ENCODE measurements at regions not wholly inside any gene's neighbourhood (a gene's known extent, or its start where the extent isn't known, plus 50 kb on each side); places are given as distances from the start of the nearest gene placed in this dataset.

GRCh38 chr16:66315210-66315825 lies 51.2 kb upstream of the CDH5 start:
- Histone ChIP-seq H3K36me3 (ENCODE audit: control insufficient read depth, insufficient read depth, low read length) (no peaks in the 10 kb centered on the region), H3K9me3 (ENCODE audit: control insufficient read depth, insufficient read depth, low read length) (no peaks in the 10 kb centered on the region), H3K27ac (ENCODE audit: low read depth, low read length) (no peak overlapping the region), H3K4me1 (ENCODE audit: control insufficient read depth, insufficient read depth, low read length) (peaks cover 22% of the 10 kb centered on the region), H3K27me3 (ENCODE audit: control insufficient read depth, insufficient read depth, low read length) (no peaks in the 10 kb centered on the region), H3K4me3 (ENCODE audit: low read depth, low read length) (no peak overlapping the region)
- peak in 5 of 6 donors; percentile 57 to 91 (median 64) for DNase-seq (ENCODE audit: low read depth in 4 of 6, low spot score in 6 of 6)
- WGBS (ENCODE audit: insufficient coverage), result 7% methylated on average over 3 of the region's 6 CpGs

GRCh38 chr16:66311306-66311705 lies 55.2 kb upstream of the CDH5 start:
- no peak for DNase-seq (ENCODE audit: low read depth in 4 of 6, low spot score in 6 of 6)
- Histone ChIP-seq H3K27ac (ENCODE audit: low read depth, low read length) (no peak overlapping the region), H3K27me3 (ENCODE audit: control insufficient read depth, insufficient read depth, low read length) (no peaks in the 10 kb centered on the region), H3K36me3 (ENCODE audit: control insufficient read depth, insufficient read depth, low read length) (no peaks in the 10 kb centered on the region), H3K9me3 (ENCODE audit: control insufficient read depth, insufficient read depth, low read length) (no peaks in the 10 kb centered on the region), H3K4me3 (ENCODE audit: low read depth, low read length) (no peak overlapping the region), H3K4me1 (ENCODE audit: control insufficient read depth, insufficient read depth, low read length) (peaks cover 22% of the 10 kb centered on the region)

GRCh38 chr16:66309215-66309807 lies 57.2 kb upstream of the CDH5 start:
- Histone ChIP-seq H3K27me3 (ENCODE audit: control insufficient read depth, insufficient read depth, low read length) (no peaks in the 10 kb centered on the region), H3K27ac (ENCODE audit: low read depth, low read length) (no peak overlapping the region), H3K36me3 (ENCODE audit: control insufficient read depth, insufficient read depth, low read length) (no peaks in the 10 kb centered on the region), H3K4me1 (ENCODE audit: control insufficient read depth, insufficient read depth, low read length) (peaks cover 16% of the 10 kb centered on the region), H3K4me3 (ENCODE audit: low read depth, low read length) (no peak overlapping the region), H3K9me3 (ENCODE audit: control insufficient read depth, insufficient read depth, low read length) (no peaks in the 10 kb centered on the region)
- WGBS (ENCODE audit: insufficient coverage), result 93% methylated on average over 9 of the region's 15 CpGs
- no peak for DNase-seq (ENCODE audit: low read depth in 4 of 6, low spot score in 6 of 6)

GRCh38 chr16:66308096-66308495 lies 58.4 kb upstream of the CDH5 start:
- no peaks in the 10 kb centered on the region for H3K36me3 ChIP-seq (ENCODE audit: control insufficient read depth, insufficient read depth, low read length)
- 95% methylated on average over 5 of the region's 5 CpGs for WGBS (ENCODE audit: insufficient coverage)
- no peaks in the 10 kb centered on the region for H3K27me3 ChIP-seq (ENCODE audit: control insufficient read depth, insufficient read depth, low read length)
- H3K9me3 ChIP-seq (ENCODE audit: control insufficient read depth, insufficient read depth, low read length), result no peaks in the 10 kb centered on the region
- H3K27ac ChIP-seq (ENCODE audit: low read depth, low read length), result no peak overlapping the region
- peaks cover 22% of the 10 kb centered on the region for H3K4me1 ChIP-seq (ENCODE audit: control insufficient read depth, insufficient read depth, low read length)
- no peak overlapping the region for H3K4me3 ChIP-seq (ENCODE audit: low read depth, low read length)
- DNase-seq (ENCODE audit: low read depth in 4 of 6, low spot score in 6 of 6), result no peak

GRCh38 chr16:66306366-66307150 lies 59.9 kb upstream of the CDH5 start:
- no peak for DNase-seq (ENCODE audit: low read depth in 4 of 6, low spot score in 6 of 6)
- H3K9me3 ChIP-seq (ENCODE audit: control insufficient read depth, insufficient read depth, low read length), result no peaks in the 10 kb centered on the region
- H3K36me3 ChIP-seq (ENCODE audit: control insufficient read depth, insufficient read depth, low read length), result no peaks in the 10 kb centered on the region
- 74% methylated on average over 7 of the region's 9 CpGs for WGBS (ENCODE audit: insufficient coverage)
- H3K4me1 ChIP-seq (ENCODE audit: control insufficient read depth, insufficient read depth, low read length), result peaks cover 22% of the 10 kb centered on the region
- no peak overlapping the region for H3K4me3 ChIP-seq (ENCODE audit: low read depth, low read length)
- no peak overlapping the region for H3K27ac ChIP-seq (ENCODE audit: low read depth, low read length)
- H3K27me3 ChIP-seq (ENCODE audit: control insufficient read depth, insufficient read depth, low read length), result no peaks in the 10 kb centered on the region

GRCh38 chr16:66304961-66305360 lies 61.5 kb upstream of the CDH5 start:
- Histone ChIP-seq H3K9me3 (ENCODE audit: control insufficient read depth, insufficient read depth, low read length) (no peaks in the 10 kb centered on the region), H3K4me3 (ENCODE audit: low read depth, low read length) (no peak overlapping the region), H3K27ac (ENCODE audit: low read depth, low read length) (no peak overlapping the region), H3K27me3 (ENCODE audit: control insufficient read depth, insufficient read depth, low read length) (no peaks in the 10 kb centered on the region), H3K4me1 (ENCODE audit: control insufficient read depth, insufficient read depth, low read length) (peaks cover 13% of the 10 kb centered on the region), H3K36me3 (ENCODE audit: control insufficient read depth, insufficient read depth, low read length) (no peaks in the 10 kb centered on the region)
- no peak for DNase-seq (ENCODE audit: low read depth in 4 of 6, low spot score in 6 of 6)
- WGBS (ENCODE audit: insufficient coverage), result no CpG with 5 or more reads among the region's 3 CpGs

- WGBS (ENCODE audit: insufficient coverage), result 17% methylated on average over 4 of the region's 7 CpGs
- no peaks in the 10 kb centered on the region for H3K9me3 ChIP-seq (ENCODE audit: control insufficient read depth, insufficient read depth, low read length)
- peaks cover 13% of the 10 kb centered on the region for H3K4me1 ChIP-seq (ENCODE audit: control insufficient read depth, insufficient read depth, low read length)
- no peak overlapping the region for H3K27ac ChIP-seq (ENCODE audit: low read depth, low read length)
- H3K27me3 ChIP-seq (ENCODE audit: control insufficient read depth, insufficient read depth, low read length), result no peaks in the 10 kb centered on the region
- H3K36me3 ChIP-seq (ENCODE audit: control insufficient read depth, insufficient read depth, low read length), result no peaks in the 10 kb centered on the region
- DNase-seq (ENCODE audit: low read depth in 4 of 6, low spot score in 6 of 6), result peak in 3 of 6 donors; percentile 32 to 84 (median 73)
- no peak overlapping the region for H3K4me3 ChIP-seq (ENCODE audit: low read depth, low read length)
These were observed 62.3 kb upstream of the CDH5 start for GRCh38 chr16:66304151-66304550.

GRCh38 chr16:66300501-66300900 lies 66.0 kb upstream of the CDH5 start:
- Histone ChIP-seq H3K27me3 (ENCODE audit: control insufficient read depth, insufficient read depth, low read length) (no peaks in the 10 kb centered on the region), H3K4me1 (ENCODE audit: control insufficient read depth, insufficient read depth, low read length) (peaks cover 13% of the 10 kb centered on the region), H3K27ac (ENCODE audit: low read depth, low read length) (no peak overlapping the region), H3K36me3 (ENCODE audit: control insufficient read depth, insufficient read depth, low read length) (no peaks in the 10 kb centered on the region), H3K9me3 (ENCODE audit: control insufficient read depth, insufficient read depth, low read length) (no peaks in the 10 kb centered on the region), H3K4me3 (ENCODE audit: low read depth, low read length) (no peak overlapping the region)
- DNase-seq (ENCODE audit: low read depth in 4 of 6, low spot score in 6 of 6), result no peak
- WGBS (ENCODE audit: insufficient coverage), result 100% methylated on average over 1 of the region's 1 CpG

- H3K27me3 ChIP-seq (ENCODE audit: control insufficient read depth, insufficient read depth, low read length), result no peaks in the 10 kb centered on the region
- H3K9me3 ChIP-seq (ENCODE audit: control insufficient read depth, insufficient read depth, low read length), result no peaks in the 10 kb centered on the region
- no peak overlapping the region for H3K4me3 ChIP-seq (ENCODE audit: low read depth, low read length)
- 100% methylated on average over 1 of the region's 3 CpGs for WGBS (ENCODE audit: insufficient coverage)
- DNase-seq (ENCODE audit: low read depth in 4 of 6, low spot score in 6 of 6), result no peak
- no peak overlapping the region for H3K27ac ChIP-seq (ENCODE audit: low read depth, low read length)
- peaks cover 11% of the 10 kb centered on the region for H3K4me1 ChIP-seq (ENCODE audit: control insufficient read depth, insufficient read depth, low read length)
- no peaks in the 10 kb centered on the region for H3K36me3 ChIP-seq (ENCODE audit: control insufficient read depth, insufficient read depth, low read length)
These were observed 66.5 kb upstream of the CDH5 start for GRCh38 chr16:66300037-66300436.

GRCh38 chr16:66299349-66299748 lies 67.1 kb upstream of the CDH5 start:
- DNase-seq (ENCODE audit: low read depth in 4 of 6, low spot score in 6 of 6), result no peak
- Histone ChIP-seq H3K4me3 (ENCODE audit: low read depth, low read length) (no peak overlapping the region), H3K9me3 (ENCODE audit: control insufficient read depth, insufficient read depth, low read length) (no peaks in the 10 kb centered on the region), H3K27ac (ENCODE audit: low read depth, low read length) (no peak overlapping the region), H3K36me3 (ENCODE audit: control insufficient read depth, insufficient read depth, low read length) (no peaks in the 10 kb centered on the region), H3K27me3 (ENCODE audit: control insufficient read depth, insufficient read depth, low read length) (no peaks in the 10 kb centered on the region), H3K4me1 (ENCODE audit: control insufficient read depth, insufficient read depth, low read length) (peaks cover 6% of the 10 kb centered on the region)
- WGBS (ENCODE audit: insufficient coverage), result no CpG with 5 or more reads among the region's 1 CpG
